HG03521 (cell line): ENCODE measurements at regions not wholly inside any gene's neighbourhood (a gene's known extent, or its start where the extent isn't known, plus 50 kb on each side); places are given as distances from the start of the nearest gene placed in this dataset.

Experiments used
- ATAC-seq: cut with Tn5 transposase; IDR thresholded peaks from one replicate; pipeline ENCODE4 v1.9.1; 2021; ENCODE audit warnings: mild to moderate bottlenecking, moderate library complexity; ENCODE audit not compliant: unreplicated experiment

DNA sequence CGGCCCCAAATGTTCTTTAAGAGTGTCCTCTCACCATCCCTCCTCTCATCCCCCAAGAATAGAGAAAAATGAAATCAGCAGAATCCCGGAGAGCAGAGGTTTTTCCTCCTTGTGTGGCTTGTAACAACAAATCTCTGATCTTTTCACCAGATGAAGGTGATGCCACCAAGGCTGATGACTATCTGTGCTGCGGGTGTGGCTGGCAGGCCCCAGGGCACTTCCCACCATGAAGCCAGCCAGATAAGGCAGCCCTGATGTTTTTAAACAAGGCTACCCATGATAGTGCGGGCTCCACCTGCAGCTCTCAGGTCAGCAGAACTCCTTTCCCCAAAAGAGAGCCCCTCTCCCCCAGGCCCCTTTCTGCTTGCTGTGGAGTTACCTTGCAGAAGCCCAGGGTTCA, 58.0 kb upstream of the PARP11 start:
- ATAC-seq = no peak

DNA sequence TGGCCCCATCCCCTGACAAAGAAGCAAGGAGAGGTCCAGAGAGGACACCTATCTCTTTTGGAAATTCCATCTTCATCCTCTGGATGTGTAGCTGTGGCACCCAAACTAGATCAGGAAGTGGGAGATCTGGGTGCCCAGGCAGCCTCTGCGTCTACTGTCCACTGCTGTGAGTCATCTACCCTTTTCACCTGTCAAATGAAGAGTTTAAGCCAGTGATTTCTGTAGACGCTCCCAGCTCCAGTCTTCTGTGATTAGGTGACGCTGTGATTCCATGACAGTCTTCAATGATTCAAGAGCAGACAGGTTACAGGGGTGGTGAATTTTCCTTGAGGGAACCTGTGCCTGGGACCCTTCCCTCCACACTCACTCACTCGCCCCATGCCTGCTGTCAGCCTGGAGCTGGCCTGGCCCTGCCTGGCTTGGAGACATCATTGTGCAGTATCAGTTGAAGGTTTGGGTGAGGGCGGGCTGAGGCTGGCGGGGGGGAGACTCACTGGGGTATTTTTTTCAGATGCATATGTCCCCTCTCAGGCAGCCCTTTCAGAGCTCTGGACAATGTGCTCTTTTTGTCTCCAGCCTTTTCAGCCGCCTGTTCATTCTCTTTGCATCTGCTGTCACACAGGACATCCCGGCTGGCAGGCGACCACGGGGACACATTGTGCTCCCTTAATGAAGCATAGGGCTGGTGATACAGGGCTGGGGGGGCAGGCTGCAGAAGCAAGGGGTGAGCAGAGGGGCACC, 56.8 kb upstream of the PARP11 start:
- no peak for ATAC-seq

DNA sequence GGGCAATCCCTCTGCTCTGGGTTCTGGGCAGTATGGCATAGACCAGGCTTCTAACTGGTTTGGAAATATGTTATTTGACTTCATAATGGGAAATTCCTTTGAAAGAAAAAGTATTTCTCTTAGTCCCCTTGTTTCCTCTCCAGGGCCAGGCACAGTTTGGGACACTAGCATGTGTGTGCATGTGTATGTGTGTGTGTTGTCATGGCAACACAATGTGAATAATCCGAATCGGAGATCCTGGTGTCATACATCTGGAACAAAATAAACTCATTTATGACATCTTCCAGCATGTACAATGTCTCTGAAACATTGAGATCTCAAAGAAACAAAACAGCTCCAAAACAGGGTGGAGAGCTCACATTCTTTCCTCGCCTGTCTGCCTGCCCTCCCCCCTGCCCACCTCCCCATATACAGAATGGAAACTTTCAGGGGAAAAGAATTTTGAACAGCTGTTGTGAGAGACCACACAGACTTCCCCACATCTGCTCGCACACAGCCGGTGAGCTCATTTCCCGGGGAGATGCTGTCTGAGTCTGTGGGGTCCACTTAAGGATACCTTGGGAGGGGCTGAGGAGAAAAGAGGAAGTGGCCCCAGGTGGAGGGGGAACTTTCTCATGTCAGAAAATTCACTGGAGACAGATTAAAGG, 55.5 kb upstream of the PARP11 start:
- no peak for ATAC-seq

DNA sequence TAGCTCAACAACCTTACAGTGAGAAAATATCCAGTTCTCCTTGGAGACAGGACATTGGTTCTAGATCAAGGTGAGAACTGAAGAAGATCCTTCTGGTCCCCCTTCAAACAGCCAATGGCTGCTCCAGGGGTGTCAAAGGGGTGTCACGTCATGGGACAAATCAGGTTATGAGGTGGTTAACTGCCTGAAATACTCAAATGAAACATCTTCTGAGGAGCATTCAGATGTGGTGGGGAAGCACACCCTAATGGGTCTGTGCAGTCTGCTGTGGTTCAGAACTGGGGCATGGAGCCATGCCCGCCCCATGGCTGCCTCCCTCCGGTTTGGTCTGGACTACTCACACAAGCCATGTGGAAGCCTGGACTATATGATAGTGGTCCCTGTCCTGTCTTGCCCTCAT, 52.4 kb upstream of the PARP11 start:
- no peak for ATAC-seq

DNA sequence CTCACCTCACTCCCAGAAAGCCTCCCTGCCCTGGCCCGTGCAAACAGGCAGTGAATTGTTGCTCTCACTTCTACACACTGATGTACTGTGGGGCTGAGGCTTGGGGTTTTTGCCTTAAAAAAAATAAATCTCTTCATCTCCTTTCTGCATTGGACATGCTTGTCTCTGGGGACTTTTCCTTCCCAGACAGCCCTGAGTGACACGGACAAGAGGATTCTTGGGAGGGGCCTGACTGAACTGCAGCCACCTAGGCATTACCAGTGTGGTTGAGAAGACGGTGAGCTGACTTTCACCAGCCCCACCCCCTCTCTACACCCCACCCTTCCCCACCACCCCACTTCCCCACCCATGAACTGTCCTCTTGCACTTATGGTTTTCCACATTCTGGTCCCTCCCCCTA, 51.6 kb upstream of the PARP11 start:
- no peak for ATAC-seq

DNA sequence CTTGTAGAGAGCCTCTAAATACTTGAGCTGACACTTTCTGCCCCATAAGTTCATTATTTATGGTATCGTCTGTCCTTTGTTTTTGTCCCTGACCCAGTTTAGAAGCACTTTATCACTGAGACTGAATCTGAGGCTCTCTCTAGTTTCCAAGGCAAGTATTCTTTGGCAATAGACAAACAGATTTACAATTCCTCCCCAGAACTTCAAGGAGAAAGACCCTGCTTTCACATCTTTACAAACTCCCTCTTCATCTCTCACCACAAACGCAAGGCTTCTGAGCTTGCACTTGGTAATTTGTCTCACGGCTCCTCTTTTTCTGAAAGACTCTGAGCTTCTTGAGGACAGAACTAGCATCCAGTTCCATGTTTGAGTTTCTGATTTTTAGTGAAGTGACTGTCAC, 49.8 kb upstream of the PARP11 start:
- no peak for ATAC-seq
